Activated CD8-positive, alpha-beta memory T cell treated with anti-CD3 and anti-CD28 coated beads, Interleukin-2, amount 50 U/mL, for 24 hours (primary cell): ENCODE measurements at regions not wholly inside any gene's neighbourhood (a gene's known extent, or its start where the extent isn't known, plus 50 kb on each side); places are given as distances from the start of the nearest gene placed in this dataset.
"Not testable (repeated sequence)": the region's sequence is repeated elsewhere in the genome, so short reads cannot be mapped to it uniquely, and the experiment has no call there.

ENCODE experiments used
- DNase-seq: peaks from one replicate; pipeline ENCODE4 v3.0.0-alpha.2; 2020; ENCODE audit errors: extremely low read depth

GRCh38 chr9:65418966-65419365 is 134.0 kb upstream of the FOXD4L5 start:
- DNase-seq = not testable (repeated sequence)

DNA sequence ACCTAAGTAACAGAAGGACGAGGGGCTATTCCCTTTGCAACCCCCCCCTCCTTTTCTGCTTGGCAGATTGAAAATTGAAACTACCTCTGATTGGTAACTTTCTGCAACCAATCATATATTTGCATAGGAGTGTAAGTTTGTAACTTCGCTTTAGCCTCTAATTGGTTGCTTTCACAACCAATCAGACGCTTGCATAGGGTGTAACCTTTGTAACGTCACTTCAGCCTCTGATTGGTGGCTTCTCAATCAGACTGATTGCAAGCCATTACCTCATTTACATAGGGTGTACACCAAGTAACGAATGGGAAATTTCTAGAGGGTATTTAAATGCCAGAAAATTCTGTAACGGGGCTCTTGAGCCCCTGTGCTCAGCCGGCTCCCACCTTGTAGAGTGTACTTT is 131.9 kb upstream of the FOXD4L5 start:
- not testable (repeated sequence) for DNase-seq

DNA sequence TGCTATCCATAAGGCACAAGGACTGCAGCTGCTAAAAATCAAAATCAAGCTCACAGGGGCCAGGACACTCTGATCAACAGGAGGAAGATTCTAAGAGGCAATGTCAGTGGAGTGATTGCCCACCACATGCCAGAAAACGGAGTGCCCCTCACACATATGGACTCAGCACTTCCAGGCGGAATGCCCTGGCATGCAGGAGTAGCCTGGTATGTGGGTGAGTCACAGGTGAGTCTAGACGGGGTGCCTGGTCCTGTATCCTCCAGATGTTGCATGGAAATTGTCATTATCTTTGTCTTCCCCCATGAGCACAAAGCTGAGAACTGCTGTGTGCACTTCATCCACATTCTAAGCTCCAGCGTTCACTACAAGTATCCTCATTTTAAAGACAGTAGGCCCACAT is 129.2 kb upstream of the FOXD4L5 start:
- not testable (repeated sequence) for DNase-seq

DNA sequence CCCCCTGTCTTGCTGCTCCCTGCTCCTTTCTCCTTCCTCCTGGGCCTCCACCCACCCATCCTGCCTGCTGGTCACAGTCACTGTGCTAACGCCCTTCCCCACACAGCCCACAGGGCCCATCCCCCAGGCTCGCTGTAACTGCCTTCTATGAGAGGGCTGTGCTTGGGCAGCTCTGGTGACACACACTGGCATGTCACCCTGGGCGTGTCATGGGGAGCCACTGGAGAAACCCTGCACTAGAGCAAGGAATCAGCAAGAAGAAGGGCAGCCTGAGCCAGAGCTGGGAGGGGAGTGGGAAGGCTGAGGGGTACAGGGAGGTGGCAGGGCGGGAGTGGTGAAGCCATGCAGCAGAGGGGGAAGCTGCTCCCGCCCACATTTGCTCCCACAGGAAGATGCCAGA is 128.4 kb upstream of the FOXD4L5 start:
- DNase-seq = not testable (repeated sequence)

DNA sequence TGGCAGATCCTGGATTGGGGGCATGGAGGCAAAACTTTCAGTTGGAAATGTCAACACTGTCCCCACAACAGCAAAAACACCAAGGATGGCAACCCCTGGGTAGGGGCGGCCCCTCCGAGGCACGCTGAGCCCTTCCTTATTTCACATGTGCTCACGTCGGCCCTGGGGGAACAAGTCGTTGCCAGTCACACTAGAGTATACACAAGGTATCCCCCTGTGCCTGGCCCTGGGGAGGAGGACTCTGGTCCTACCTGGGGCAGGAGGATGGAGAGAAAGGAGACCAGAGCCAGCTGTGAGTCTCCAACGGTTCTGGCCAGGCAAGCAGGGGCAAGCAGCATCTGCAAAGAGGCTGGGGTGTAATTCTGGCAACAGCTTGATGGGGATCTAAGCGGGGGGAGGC is 126.9 kb upstream of the FOXD4L5 start:
- no peak for DNase-seq

DNA sequence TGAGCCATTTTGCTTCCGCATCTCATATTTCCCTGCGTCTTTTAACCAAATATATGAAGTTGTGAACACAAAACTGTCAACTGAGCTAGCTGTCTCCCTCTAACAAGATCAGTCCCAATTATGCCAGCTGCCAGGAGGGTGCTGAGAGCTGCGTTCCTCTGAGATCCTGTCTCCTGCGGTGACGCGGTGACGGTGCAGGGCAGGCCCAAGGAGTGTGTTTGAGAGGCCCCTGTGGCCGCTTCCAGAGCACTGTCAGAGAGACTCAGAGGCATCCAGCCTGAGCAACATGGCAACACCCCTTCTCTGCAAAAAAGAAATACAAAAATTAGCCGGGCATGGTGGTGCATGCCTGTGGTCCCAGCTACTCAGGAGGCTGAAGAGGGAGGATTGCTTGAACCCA is 126.3 kb upstream of the FOXD4L5 start:
- DNase-seq = no peak

DNA sequence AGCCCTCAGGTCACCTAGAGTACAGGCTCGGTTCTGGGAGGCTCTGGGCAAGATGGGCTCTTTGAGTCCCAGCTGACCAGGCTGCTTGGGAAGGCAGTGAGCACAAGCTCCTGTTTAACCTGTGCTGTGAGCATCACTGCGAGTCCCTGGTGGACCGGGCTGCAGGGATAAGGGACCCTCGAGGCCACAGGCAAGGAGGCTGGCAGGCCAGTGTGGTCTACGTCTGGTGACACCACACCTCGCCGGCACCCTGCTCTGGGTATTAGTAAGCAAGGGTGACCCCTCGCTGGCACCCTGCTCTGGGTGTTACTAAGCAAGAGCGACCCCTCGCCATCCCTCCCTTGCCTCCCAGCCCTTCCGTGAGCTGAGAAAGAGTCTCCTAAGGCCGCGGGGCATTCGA is 125.9 kb upstream of the FOXD4L5 start:
- no peak for DNase-seq

DNA sequence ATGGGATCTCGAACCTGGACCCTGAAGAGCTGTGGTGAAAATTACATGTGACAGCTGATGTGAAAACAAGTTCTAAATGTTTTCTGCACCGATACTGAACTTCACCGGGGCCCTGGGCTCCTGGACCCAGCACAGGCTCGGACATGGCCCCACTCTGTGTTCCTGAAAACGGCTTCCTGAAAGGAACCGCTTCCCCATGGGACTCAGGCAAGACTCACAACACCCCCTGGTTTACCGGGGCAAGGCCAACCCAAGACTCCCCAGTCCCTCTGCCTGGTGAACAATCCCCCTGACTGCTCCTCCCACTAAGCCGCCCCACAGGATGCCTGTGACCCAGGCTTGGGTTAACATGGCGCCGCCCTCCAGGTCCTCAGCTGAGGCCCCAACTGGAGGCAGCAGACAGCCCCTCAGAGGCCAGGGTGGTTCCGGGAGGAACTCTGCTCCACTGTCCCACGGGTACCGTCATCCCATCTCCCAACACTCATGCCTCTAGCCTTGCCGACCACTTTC is 124.5 kb upstream of the FOXD4L5 start:
- no peak for DNase-seq

GRCh38 chr9:65408806-65409205 is 123.8 kb upstream of the FOXD4L5 start:
- DNase-seq = not testable (repeated sequence)

GRCh38 chr9:65406625-65407024 is 121.6 kb upstream of the FOXD4L5 start:
- not testable (repeated sequence) for DNase-seq

DNA sequence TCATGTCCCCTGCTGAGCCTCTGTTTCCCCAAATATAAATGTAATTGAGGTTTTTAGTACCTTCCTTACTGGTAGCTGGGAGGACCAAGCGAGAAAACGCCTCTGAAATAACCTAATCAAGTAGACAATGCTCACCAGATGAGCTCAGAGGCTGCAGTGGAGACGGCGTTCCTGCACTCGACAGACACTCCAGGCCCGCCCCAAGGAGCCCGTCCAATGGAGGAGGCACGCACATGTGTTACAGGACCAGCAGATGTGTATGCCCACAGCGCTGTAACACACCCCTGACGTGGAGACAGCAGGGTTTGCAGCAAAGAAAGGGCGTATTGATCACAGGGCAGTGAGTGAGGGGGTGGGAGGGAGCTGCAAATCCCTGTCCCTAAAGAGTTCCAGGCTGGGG is 120.8 kb upstream of the FOXD4L5 start:
- not testable (repeated sequence) for DNase-seq

DNA sequence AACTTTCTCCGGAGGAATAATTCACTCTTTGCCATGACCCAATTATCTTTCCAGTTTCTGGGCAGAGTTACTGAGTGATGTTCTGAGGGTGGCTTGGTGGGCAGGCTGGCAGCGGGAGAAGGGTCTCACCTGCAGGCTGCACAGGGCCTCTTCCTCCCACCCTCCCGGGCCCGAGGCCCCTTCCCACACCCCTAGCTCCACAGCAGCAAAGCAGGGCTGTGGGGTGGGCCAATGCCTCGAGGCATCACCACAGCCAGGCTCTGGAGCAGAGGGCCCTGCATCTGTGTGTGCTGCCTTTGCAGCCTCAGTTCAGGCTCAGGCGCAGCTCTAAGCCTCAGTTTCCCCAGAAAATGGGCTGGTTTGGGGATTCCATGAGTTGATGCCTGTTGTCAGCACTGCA is 120.2 kb upstream of the FOXD4L5 start:
- DNase-seq = no peak

GRCh38 chr9:65404232-65405006 is 119.4 kb upstream of the FOXD4L5 start:
- no peak for DNase-seq

DNA sequence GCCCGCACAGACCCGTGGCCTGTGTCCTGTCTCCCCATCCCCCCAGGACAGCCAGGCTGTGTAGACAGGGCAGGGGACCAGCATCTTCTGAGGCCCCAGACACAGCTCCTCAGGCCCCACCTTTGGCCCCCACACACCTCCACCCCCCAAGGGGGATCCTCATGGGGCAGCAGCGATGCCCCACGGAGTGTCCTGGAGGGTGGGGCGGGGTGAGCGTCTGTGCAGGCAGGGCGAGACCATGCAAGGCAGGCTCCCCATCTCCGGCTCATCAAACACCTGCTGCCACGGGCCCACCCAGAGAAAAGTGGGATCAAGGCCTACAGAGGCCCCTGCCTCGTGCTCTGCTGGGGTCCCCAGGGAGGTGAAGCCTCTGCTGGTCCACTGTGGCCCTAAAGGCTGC is 118.7 kb upstream of the FOXD4L5 start:
- no peak for DNase-seq

DNA sequence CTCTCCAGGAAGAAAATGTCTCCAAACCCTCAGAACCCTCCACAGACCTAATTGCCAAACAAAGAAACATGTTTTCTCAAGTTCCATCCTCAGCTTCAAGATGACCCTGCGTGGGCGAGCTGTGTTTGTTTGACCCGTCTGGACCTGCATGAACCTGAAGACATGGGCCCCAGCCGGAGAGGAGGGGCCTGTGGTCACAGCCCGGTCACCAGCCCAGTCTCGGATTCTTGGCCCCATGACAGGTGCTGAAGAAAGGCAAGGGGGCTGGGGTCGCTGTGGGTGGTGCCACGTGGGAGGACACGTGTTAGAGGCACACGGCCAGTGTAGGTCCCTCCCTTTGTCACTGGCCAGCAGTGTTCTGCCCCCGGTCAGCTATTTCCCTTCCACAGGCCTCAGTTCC is 118.1 kb upstream of the FOXD4L5 start:
- DNase-seq = not testable (repeated sequence)

DNA sequence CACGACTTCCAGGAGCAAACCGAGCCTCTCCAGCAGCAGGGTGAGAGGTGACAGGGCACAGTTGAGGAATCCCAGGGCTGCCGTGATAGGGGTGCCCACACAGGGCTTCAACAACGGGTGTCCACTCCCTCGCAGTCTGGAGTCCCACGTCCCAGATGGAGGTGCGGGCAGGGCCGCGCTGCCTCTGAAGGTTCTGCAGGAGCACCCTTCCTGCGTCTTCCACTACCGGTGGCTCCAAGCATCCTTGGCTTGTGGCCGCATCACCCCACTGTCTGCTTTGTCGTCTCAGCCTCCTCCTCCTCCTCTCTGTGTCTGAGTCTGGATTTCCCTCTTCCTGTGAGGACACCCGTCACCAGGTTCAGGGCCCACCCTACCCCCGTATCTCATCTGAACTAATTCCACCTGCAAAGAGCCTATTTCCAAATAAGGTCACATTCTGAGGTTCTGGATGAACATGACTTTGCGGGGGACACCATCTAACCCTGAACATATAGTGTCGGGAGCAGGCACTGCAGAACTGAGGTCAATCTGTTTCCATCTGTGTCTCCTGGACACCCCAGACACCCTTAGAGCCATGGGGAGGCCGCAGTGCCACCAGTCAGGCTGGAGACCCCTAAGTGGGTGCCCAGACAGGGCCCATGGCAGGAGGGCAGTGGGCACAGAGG is 117.3 kb upstream of the FOXD4L5 start:
- DNase-seq = not testable (repeated sequence)

GRCh38 chr9:65401456-65402045 is 116.5 kb upstream of the FOXD4L5 start:
- DNase-seq = not testable (repeated sequence)

DNA sequence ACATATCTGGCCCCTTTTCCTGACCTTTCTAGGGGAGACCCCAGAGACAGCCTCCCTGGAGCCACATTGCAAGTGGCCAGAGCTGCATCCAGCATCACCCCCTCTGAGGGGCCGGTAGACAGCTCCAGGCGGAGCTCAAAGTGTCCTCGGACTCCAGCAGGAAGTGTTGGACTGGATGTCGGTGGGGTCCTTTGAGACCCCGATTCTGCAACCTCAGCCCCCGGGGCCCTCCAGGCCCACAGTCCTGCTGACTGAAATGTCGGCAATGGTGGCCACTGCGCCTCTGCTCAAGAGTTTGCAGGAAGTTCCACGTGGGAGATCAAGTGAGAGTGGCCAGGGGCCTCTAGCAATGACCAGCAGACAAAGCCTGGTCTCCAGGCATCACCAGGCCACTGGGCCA is 115.9 kb upstream of the FOXD4L5 start:
- no peak for DNase-seq

DNA sequence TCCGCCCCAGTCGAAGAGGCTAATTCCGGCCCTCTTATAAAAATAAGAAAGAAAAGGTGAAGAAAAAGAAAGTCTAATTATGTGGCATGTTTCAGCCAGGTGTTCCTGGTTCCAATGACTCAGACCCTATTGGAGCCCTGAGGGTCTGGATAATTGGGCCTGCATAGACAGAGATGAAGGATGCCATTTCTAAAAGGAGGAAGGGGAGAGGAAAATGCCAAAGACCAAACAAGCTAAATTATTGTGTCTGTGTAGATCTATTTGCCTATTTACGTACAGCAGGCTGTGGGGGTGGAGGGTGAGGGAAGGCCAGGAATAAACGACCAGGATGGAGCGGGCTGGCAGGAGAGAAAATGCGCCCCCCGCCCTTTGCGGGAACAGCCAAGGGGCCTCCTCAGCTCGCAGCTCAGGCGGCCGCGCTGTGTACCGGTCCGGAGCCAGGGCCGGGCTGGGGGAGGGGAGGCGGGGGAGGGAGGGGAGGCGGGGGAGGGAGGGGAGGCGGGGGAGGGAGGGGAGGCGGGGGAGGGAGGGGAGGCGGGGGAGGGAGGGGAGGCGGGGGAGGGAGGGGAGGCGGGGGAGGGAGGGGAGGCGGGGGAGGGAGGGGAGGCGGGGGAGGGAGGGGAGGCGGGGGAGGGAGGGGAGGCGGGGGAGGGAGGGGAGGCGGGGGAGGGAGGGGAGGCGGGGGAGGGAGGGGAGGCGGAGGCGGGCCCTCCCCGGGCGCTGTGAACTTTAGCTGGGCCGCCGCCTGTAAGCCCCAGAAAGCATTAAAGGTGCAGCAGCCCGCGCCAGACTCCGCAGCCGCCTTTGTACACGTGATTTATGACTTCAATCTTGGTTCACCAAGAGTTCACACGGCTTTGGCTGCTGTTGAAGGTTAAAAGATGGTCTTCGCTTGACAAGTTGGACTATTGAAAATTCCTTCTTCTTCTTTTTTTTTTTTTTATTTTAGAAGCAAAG is 113.0 kb upstream of the FOXD4L5 start:
- not testable (repeated sequence) for DNase-seq

DNA sequence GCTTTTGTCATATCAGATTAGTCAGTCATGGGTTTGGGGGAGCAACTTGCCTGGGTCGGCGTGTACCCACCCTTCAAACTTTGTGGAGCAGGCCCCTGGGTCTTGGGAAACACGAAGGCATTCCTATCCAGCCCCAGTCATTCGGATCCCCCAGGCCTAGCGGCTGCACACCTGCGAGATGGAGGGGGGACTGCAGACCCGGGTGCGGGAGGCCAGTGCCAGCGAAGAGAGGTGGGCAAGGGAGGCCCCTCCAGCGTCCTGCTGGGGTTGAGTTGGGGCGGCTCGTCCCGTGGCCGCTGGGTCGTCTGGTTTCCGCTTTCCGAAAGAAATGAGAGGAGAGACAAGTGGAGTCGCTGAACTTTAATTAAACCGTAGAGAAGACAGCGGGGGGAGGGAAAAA is 112.2 kb upstream of the FOXD4L5 start:
- DNase-seq = not testable (repeated sequence)

- not testable (repeated sequence) for DNase-seq
Observed at GRCh38 chr9:65396601-65397000, 111.6 kb upstream of the FOXD4L5 start.

DNA sequence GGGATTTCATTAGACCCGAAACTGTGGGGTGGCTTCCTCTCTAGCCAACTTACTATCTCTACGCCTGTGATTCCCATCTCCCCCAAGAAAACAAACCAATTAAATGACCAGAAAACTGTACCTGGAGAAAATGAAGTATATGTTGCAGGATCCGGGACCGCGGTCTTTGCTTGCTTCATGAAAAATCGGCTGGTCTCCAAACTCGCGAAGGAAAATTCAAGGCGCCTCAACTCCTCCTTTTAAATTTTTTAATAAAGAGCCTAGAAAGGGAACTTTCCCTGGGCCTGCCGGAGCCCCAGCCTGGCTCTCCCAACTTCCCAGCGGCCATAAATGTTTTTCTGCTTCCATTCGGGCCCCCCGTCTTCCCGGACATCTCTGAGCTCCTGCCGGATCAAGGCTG is 110.8 kb upstream of the FOXD4L5 start:
- not testable (repeated sequence) for DNase-seq
